ENCODE measurements at regions not wholly inside any gene's neighbourhood (a gene's known extent, or its start where the extent isn't known, plus 50 kb on each side); places are given as distances from the start of the nearest gene placed in this dataset.

GRCh38 chr4:189592890-189593289 lies 347.8 kb upstream of the FRG1 start:
- ChIA-PET POLR2A (ENCODE audit: unreplicated experiment) (no interaction called here), CTCF (no interaction called here)
- no peaks in the 10 kb centered on the region for H3K4me1 ChIP-seq (ENCODE audit: control insufficient read depth, insufficient read depth, low read length)
- H2AK9ac ChIP-seq (replicated peaks; ENCODE audit: low read depth, low read length, poor library complexity) = no peak overlapping the region
- no peak overlapping the region for H2BK5ac ChIP-seq (ENCODE audit: low read depth, low read length, poor library complexity, severe bottlenecking)
- no peak overlapping the region for H4K8ac ChIP-seq (ENCODE audit: low read depth in 2 of 2, low read length in 2 of 2)
- H3K9ac ChIP-seq (ENCODE audit: low read depth, low read length) = no peak overlapping the region
- no peak overlapping the region for H3K18ac ChIP-seq (ENCODE audit: low read depth, low read length)
- no peak overlapping the region for H2AK5ac ChIP-seq (ENCODE audit: low read depth, low read length)
- dilution Hi-C loops (cut with HindIII; ENCODE audit: low sequenced_read_pairs, unreplicated experiment) (no loop called here), in situ Hi-C loops (cut with MboI; ENCODE audit: low sequenced_read_pairs) (no loop called here), intact Hi-C loops (cut with micrococcal nuclease) (no loop called here)
- no CpG with 5 or more reads among the region's 5 CpGs for WGBS, 2 experiments (ENCODE audit: extremely low coverage in 2 of 2, insufficient read length in 1 of 2)
- H3K4me3 ChIP-seq (ENCODE audit: insufficient read depth, low read depth, low read length) = no peak overlapping the region
- H2BK120ac ChIP-seq (ENCODE audit: low read depth, low read length) = no peak overlapping the region
- H3K79me1 ChIP-seq (ENCODE audit: low read depth in 1 of 2, low read length in 2 of 2) = no peaks in the 10 kb centered on the region
- H3K14ac ChIP-seq (replicated peaks; ENCODE audit: low read depth, low read length) = no peak overlapping the region
- no peak overlapping the region for H3K23ac ChIP-seq (ENCODE audit: low read depth, low read length)
- no peak overlapping the region for H4K5ac ChIP-seq (ENCODE audit: low read depth, low read length)
- no peak overlapping the region for H3K56ac ChIP-seq (ENCODE audit: extremely low read depth, insufficient read depth, low read length)
- BruUV-seq (replicated peaks) = no TSS peak
- H3K4me2 ChIP-seq (ENCODE audit: low read depth, low read length) = no peak overlapping the region
- H3K9me3 ChIP-seq (ENCODE audit: control insufficient read depth, insufficient read depth, low read length) = peaks cover 6% of the 10 kb centered on the region; the same call in 1 of the 2 replicates
- H2BK15ac ChIP-seq (ENCODE audit: low read depth, low read length) = no peak overlapping the region
- no peaks in the 10 kb centered on the region for H3K27me3 ChIP-seq (ENCODE audit: control insufficient read depth, insufficient read depth, low read length)
- no peaks in the 10 kb centered on the region for H3K9me1 ChIP-seq (ENCODE audit: insufficient read depth, low read length)
- DNase-seq = no peak
- H4K91ac ChIP-seq (ENCODE audit: insufficient read depth, low read depth, low read length) = no peak overlapping the region
- H4K20me1 ChIP-seq (ENCODE audit: insufficient read depth, low read length) = no peaks in the 10 kb centered on the region
- H3K27ac ChIP-seq (ENCODE audit: insufficient read depth, low read length) = no peak overlapping the region
- H3K4ac ChIP-seq (ENCODE audit: low read depth, low read length) = no peak overlapping the region
- no peak overlapping the region for H2AFZ ChIP-seq (replicated peaks; ENCODE audit: low read length, poor library complexity)
- TF ChIP-seq RCOR1 (IDR thresholded peaks at IDR 0.05; ENCODE audit: insufficient replicate concordance, low read length) (no peak), CTCF (conservative IDR thresholded peaks at IDR 0.05; ENCODE audit: low read depth, low read length) (no peak), CEBPB (IDR thresholded peaks at IDR 0.05; ENCODE audit: low read depth, low read length) (no peak), ELK1 (IDR thresholded peaks at IDR 0.05; ENCODE audit: borderline replicate concordance, low read depth, low read length) (no peak), MXI1 (IDR thresholded peaks at IDR 0.05; ENCODE audit: borderline replicate concordance, low read depth, low read length) (no peak), CHD1 (IDR thresholded peaks at IDR 0.05; ENCODE audit: low read depth, low read length) (no peak), FOS (IDR thresholded peaks at IDR 0.05; ENCODE audit: low read depth, low read length) (no peak), BHLHE40 (IDR thresholded peaks at IDR 0.05; ENCODE audit: low read depth, low read length) (no peak), SMC3 (IDR thresholded peaks at IDR 0.05; ENCODE audit: low read depth, low read length) (no peak), MAFK (IDR thresholded peaks at IDR 0.05; ENCODE audit: low read depth, low read length) (no peak), POLR2A (IDR thresholded peaks at IDR 0.05; ENCODE audit: low read depth, low read length) (no peak), RAD21 (IDR thresholded peaks at IDR 0.05; ENCODE audit: low read length) (no peak), NFE2L2 (IDR thresholded peaks at IDR 0.05; ENCODE audit: low read depth, low read length) (no peak), USF2 (IDR thresholded peaks at IDR 0.05; ENCODE audit: low read depth, low read length) (no peak), MAZ (IDR thresholded peaks at IDR 0.05; ENCODE audit: borderline replicate concordance, low read depth, low read length) (no peak), RFX5 (IDR thresholded peaks at IDR 0.05; ENCODE audit: low read depth, low read length) (no peak)
- H3K36me3 ChIP-seq (ENCODE audit: control insufficient read depth, insufficient read depth, low read length) = no peaks in the 10 kb centered on the region
- no peak for ATAC-seq (ENCODE audit: low read depth)
- H2BK20ac ChIP-seq (ENCODE audit: low read depth, low read length) = no peak overlapping the region

All from IMR-90 (cell line).